PC-3 (cell line): ENCODE measurements at regions not wholly inside any gene's neighbourhood (a gene's known extent, or its start where the extent isn't known, plus 50 kb on each side); places are given as distances from the start of the nearest gene placed in this dataset.

Source experiments
- EZH2 ChIP-seq: fragments of 300-600 bp; sonication (generic); IDR thresholded peaks from one replicate; pipeline ENCODE4 v1.6.1; 2017; ENCODE audit warnings: antibody characterized with exemption, mild to moderate bottlenecking, low read length; ENCODE audit not compliant: unreplicated experiment
- EZH2phosphoT487 ChIP-seq: fragments of 300-600 bp; sonication (generic); IDR thresholded peaks from 2 replicates; pipeline ENCODE4 v1.6.1; 2018; ENCODE audit warnings: mild to moderate bottlenecking, antibody characterized with exemption, low read length, borderline replicate concordance
- TF ChIP-seq, protein P1 (sequence below): fragments of 300-600 bp; sonication (generic); conservative IDR thresholded peaks from 2 replicates; pipeline ENCODE4 v1.5.1; 2017; ENCODE audit warnings: antibody characterized with exemption, low read depth, mild to moderate bottlenecking, low read length

DNA sequence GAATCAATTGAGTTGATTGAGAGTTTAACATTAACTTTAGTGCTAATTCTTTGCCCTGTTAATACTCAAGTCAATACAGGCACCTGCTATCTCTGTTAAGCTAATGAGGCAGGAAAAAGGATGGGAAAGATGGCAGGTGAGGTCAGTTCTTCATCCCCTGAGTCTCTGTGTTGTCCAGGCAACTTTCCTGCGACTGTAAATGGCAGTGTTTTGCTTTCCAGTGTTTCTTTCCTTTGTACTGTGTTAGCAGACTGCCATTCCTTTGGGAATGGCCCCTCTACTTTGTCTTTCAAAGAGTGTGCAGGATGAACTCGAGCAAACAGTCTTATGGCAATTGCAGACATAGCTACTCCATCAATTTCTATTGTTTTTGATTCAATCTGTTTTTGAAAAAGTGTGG is 202.2 kb upstream of the VLDLR start:
- no peak for TF ChIP-seq EZH2
- TF ChIP-seq, protein P1, sequence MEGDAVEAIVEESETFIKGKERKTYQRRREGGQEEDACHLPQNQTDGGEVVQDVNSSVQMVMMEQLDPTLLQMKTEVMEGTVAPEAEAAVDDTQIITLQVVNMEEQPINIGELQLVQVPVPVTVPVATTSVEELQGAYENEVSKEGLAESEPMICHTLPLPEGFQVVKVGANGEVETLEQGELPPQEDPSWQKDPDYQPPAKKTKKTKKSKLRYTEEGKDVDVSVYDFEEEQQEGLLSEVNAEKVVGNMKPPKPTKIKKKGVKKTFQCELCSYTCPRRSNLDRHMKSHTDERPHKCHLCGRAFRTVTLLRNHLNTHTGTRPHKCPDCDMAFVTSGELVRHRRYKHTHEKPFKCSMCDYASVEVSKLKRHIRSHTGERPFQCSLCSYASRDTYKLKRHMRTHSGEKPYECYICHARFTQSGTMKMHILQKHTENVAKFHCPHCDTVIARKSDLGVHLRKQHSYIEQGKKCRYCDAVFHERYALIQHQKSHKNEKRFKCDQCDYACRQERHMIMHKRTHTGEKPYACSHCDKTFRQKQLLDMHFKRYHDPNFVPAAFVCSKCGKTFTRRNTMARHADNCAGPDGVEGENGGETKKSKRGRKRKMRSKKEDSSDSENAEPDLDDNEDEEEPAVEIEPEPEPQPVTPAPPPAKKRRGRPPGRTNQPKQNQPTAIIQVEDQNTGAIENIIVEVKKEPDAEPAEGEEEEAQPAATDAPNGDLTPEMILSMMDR, result no peak
- TF ChIP-seq EZH2phosphoT487, result no peak
